ENCODE measurements at regions not wholly inside any gene's neighbourhood (a gene's known extent, or its start where the extent isn't known, plus 50 kb on each side); places are given as distances from the start of the nearest gene placed in this dataset.

GRCh38 chr12:92089559-92089958 is 56.1 kb downstream of the BTG1 start:
- DNase-seq (ENCODE audit: low read depth in 2 of 2), result no peak

GRCh38 chr12:92088805-92089204 is 56.8 kb downstream of the BTG1 start:
- DNase-seq (ENCODE audit: low read depth in 2 of 2), result no peak

GRCh38 chr12:92085736-92086040 is 60.0 kb downstream of the BTG1 start:
- no peak for DNase-seq (ENCODE audit: low read depth in 2 of 2)

- DNase-seq (ENCODE audit: low read depth in 2 of 2), result no peak
Measured at GRCh38 chr12:92085040-92085735, 60.5 kb downstream of the BTG1 start.

DNA sequence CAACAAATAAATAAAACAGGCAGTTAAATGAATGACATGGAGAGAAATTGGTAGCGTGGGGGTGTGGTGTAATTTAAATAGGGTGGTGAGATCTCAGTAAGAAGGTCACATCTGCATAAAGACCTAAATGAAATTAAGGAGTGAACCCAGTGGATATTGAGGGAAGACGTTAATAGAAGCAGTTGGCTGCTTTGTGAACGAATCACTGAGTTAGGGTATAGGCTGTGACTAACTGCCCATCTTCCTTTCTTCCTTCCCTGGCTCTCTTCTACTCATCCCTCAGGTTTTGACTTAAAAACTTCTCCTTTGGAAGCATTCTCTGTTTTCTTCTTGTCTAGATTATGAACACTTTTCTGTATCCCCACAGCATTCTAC is 64.7 kb downstream of the BTG1 start:
- no peak for DNase-seq (ENCODE audit: low read depth in 2 of 2)

DNA sequence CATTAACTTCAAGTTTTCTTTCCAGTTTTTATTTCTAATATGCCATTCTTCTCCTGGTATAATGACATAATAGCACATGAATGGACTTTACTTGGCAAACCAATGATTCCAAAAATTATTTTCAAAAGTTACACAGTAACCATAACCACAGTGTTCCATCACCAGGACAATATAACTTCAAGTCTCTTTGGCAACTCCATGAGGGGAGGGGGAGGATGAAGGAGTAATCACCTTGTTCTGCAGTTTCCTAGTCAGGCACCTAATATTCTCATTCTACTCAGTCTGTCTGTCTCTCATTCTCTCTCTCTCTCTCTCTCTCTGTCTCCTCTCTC is 66.6 kb downstream of the BTG1 start:
- DNase-seq (ENCODE audit: low read depth in 2 of 2), result no peak

DNA sequence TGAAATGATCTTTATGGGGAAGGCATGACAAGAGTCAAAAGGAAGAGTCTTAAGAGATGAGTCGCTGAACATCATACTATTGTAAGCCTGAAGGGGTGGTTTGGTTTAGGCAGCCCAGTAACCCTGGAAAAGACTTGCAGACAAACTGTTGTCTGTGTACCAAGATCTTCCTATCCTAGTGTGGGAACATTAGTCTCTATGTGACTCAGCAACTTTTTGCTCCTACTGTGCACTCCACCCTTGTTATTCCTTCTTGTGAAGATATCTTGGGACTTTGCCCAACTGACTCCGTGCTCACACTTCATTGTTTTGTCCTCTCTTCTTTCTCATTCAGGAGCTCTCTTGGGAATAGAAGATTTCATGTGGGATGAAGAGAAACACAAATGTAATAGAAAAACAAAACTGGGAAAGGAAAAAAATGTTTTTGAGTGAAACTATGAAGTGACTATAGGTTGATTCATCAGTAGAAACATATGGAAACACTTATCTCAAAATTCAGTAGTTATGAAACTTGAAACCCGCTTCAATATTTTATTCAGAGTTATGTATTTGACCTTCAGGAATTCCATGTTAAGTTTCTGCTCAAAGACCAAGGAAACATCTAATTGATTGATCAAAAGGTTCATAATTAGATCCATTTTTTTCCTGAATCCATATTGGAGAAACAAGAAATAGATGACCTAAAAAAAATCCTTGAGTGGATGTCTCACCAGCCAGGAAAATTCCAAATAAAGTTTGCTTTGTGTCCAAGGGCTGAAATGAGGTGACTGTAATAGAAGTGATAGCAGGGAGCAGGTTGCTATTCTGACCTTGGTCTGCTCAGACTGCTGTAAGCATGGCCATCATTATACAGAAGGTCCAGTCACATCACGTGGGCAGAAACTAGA is 67.2 kb downstream of the BTG1 start:
- no peak for DNase-seq (ENCODE audit: low read depth in 2 of 2)

DNA sequence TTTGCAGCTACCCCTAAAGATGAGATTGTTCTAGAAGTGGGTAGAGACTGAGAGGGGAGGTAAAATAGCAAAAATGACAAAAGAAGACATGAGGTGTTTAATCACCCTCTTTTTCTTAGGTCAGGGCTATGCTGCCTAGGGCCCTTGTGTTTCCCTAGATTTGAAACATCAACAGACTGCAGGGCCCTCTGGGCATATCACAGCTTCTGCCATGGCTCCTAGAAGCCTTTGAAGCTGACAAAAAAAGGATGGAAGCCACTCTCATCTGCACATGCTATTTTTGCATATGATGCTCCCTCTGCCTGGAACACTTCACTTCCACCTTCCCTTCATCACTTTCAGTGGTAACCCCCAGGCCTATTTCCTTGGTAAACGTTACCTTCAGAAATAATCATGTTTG is 68.1 kb downstream of the BTG1 start:
- no peak for DNase-seq (ENCODE audit: low read depth in 2 of 2)

DNA sequence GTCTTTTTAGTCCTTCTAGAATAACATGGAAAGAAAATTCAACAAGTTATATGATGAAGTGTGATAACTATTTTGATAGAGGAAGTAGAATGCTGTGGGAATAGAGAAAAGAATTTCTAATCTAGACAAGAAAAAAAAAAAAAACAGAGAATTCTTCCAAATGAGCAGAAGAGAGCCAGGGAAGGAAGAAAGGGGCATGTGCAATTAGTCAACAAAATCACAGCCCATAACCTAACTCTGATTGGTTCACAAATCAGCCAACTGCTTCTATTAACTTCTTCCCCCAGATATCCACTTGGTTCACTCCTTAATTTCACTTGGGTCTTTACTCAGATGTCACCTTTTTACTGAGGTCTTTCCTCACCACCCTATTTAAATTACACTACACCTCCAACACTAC is 69.5 kb downstream of the BTG1 start:
- no peak for DNase-seq (ENCODE audit: low read depth in 2 of 2)

DNA sequence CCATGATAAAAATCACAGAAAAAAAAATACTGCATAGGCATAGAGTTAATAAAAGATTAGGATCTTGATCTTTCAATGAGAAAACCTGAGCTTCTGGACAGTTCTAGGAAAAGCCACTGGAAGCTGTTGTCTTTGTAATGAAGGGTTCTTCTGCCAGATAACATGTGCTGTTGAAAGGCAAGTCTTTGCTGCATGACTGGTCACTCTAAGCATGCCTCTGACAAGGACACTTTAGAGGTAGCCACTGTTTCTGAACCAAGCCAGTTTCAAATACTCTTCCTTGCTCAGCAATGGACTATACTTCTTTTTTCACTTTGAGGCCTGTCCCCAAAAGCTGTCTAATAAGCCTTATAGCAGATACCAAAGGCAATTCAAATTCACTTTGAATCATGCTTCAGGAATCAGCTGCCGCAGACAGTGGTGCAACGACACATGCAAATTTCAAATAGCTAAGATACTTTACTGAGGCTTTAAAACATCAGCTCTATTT is 70.2 kb downstream of the BTG1 start:
- DNase-seq (ENCODE audit: low read depth in 2 of 2), result no peak

- DNase-seq (ENCODE audit: low read depth in 2 of 2), result no peak
Measured at GRCh38 chr12:92074889-92075288, 70.8 kb downstream of the BTG1 start.

DNA sequence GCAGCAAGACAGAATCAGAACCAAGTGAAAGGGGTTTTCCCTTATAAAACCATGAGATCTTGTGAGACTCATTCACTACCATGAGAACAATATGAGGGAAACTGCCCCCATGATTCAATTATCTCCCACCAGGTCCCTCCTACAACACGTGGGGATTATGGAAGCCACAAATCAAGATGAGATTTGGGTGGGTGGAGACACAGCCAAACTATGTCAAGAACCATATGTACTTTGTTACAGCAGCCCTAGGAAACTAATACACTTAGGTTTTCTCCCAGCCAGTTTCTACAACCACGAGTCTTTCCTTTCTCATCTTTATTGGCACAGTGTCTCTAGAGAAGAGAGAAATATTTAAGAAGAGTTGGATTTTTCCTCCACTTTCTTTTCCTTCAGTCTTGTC is 72.6 kb downstream of the BTG1 start:
- no peak for DNase-seq (ENCODE audit: low read depth in 2 of 2)

DNA sequence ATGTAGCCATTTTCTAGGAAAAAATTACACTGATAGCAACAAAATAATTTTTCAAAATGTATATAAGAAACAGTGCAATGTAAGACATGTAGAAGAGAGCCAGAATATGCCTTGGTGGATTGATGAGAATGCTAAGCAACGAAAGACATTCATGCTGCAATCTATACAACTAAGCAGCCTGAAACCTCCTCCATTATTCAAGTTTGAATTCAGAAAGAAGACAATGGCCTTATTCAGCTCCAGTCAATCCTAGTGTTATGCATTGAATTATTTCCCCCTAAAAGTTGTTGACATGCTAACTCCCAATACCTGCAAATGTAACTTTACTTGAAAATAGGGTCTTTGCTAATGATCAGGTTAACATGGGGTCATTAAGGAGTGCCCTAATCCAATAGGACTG is 73.5 kb downstream of the BTG1 start:
- no peak for DNase-seq (ENCODE audit: low read depth in 2 of 2)

- no peak for DNase-seq (ENCODE audit: low read depth in 2 of 2)
Measured at GRCh38 chr12:92070864-92071445, 74.7 kb downstream of the BTG1 start.

- no peak for DNase-seq (ENCODE audit: low read depth in 2 of 2)
Measured at GRCh38 chr12:92070054-92070863, 75.4 kb downstream of the BTG1 start.

DNA sequence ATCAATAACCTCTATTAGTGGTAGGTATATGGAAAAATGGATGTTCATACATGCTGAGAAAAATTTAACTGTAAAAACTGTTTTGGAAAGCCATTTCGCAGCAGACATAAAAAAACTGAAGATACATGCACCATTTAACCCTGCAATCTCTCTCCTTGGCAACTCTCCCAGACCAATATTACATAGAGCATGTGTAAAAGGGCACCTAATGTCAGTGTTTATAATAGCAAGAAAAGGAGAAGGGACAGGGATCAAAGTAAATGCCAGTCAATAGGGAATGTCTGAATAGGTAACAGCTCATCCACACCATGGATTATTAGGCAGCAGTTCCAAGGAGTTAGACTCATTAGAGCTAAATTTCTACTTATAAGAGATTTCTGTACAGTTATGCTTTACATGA is 77.2 kb downstream of the BTG1 start:
- no peak for DNase-seq (ENCODE audit: low read depth in 2 of 2)

GRCh38 chr12:92065639-92066038 is 80.0 kb downstream of the BTG1 start:
- no peak for DNase-seq (ENCODE audit: low read depth in 2 of 2)

GRCh38 chr12:92065018-92065499 is 80.6 kb downstream of the BTG1 start:
- DNase-seq (ENCODE audit: low read depth in 2 of 2), result peak in 1 of 2 donors; percentile 8

GRCh38 chr12:92064422-92064821 is 81.2 kb downstream of the BTG1 start:
- DNase-seq (ENCODE audit: low read depth in 2 of 2), result no peak

GRCh38 chr12:92063641-92064040 is 82.0 kb downstream of the BTG1 start:
- no peak for DNase-seq (ENCODE audit: low read depth in 2 of 2)

DNA sequence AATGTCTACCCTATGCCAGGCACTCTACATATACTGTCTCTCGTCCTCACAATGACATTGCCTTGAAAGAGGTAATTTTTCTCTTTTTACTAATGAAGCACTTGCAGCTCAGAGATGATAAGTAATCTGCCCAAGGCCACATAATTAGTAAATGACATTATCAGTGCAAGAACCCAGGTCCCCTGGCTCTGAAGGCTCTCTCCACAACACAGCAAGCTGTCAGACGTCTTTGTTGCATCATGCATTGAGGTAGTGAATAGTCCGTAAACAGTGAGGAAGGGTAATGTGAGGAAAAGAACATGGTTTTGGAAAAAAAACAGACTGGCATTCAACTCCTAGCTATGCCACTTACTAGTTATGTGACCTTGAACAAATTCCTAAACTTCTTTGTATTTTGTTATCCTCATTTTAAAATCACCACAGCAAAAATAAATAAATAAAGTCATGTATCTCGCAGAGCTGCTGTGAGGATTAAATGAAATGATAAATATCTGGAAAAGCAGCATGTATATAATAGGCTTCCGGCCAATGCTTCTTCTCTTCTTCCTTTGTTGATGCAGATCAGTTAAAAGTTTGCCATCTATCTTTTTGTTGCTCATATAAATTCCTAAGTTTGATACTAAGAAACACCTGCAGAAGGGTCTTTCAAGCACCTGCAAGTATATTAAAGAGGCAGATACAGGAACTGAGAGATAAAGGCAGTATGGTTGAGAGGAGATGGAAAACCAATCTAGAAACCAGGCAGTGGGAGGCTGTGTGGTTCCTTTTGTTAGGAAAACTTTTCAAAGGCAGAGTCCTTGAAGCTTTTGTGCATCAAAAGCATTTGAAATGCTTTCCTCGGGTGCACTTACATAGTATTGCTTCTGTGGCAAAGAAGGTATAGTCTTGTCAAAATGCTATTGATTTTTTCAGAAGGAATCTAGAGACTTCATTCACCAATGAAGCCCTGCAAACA is 82.8 kb downstream of the BTG1 start:
- DNase-seq (ENCODE audit: low read depth in 2 of 2), result no peak

Measured in stimulated activated CD8-positive, alpha-beta memory T cell treated with anti-CD3 and anti-CD28 coated beads, Interleukin-15, amount 100 ng/mL, for 4 hours (primary cell).